PC-9 (cell line): ENCODE measurements at regions not wholly inside any gene's neighbourhood (a gene's known extent, or its start where the extent isn't known, plus 50 kb on each side); places are given as distances from the start of the nearest gene placed in this dataset.

ENCODE experiments used
- CTCF ChIP-seq: fragments of 200-600 bp; sonication (generic); conservative IDR thresholded peaks from 2 replicates; pipeline ENCODE4 v1.6.1; 2017; ENCODE audit warnings: mixed run types, antibody characterized with exemption, mild to moderate bottlenecking, moderate library complexity
- EZH2 ChIP-seq: fragments of 200-600 bp; sonication (generic); IDR thresholded peaks from 2 replicates; pipeline ENCODE4 v1.8.0; 2017; ENCODE audit warnings: antibody characterized with exemption, low read depth

GRCh38 chr3:180548050-180548449 is 53.9 kb upstream of the TTC14 start:
- TF ChIP-seq EZH2 (no peak), CTCF (no peak)
